ENCODE measurements at regions not wholly inside any gene's neighbourhood (a gene's known extent, or its start where the extent isn't known, plus 50 kb on each side); places are given as distances from the start of the nearest gene placed in this dataset.

- Histone ChIP-seq H3K27me3 (ENCODE audit: control insufficient read depth, insufficient read depth, low read length) (no peaks in the 10 kb centered on the region), H3K36me3 (ENCODE audit: control insufficient read depth, insufficient read depth, low read length) (no peaks in the 10 kb centered on the region), H3K27ac (ENCODE audit: low read length) (no peak overlapping the region), H3K4me3 (ENCODE audit: low read length) (no peak overlapping the region), H3K4me1 (ENCODE audit: control insufficient read depth, insufficient read depth, low read length) (no peaks in the 10 kb centered on the region), H3K9me3 (ENCODE audit: control insufficient read depth, insufficient read depth, low read length) (no peaks in the 10 kb centered on the region)
- TF ChIP-seq CTCF (IDR thresholded peaks at IDR 0.05) = no peak
- DNase-seq = no peak
- ATAC-seq = no peak
- peaks cover 0 to 4% of the 10 kb centered on the region in 2 donors for H3K4me1 Mint-ChIP-seq
- H3K9me3 Mint-ChIP-seq = no peaks in the 10 kb centered on the region
- no peak overlapping the region for H3K4me3 Mint-ChIP-seq
- H3K36me3 Mint-ChIP-seq = no peaks in the 10 kb centered on the region
- WGBS (ENCODE audit: insufficient coverage) = 84% methylated on average over 12 of the region's 12 CpGs
- intact Hi-C loops (cut with micrococcal nuclease) = loop anchor here (1.0 kb wide), 1 partner anchor 175 kb away; no protein-coding TSS in a partner anchor
- no peak overlapping the region for H3K27ac Mint-ChIP-seq
- peaks cover 8 to 10% of the 10 kb centered on the region in 2 donors for H3K27me3 Mint-ChIP-seq (ENCODE audit: low read depth in 2 of 2)
Measured at GRCh38 chr2:105544591-105545377, 145.9 kb upstream of the FHL2 start.

- H3K36me3 ChIP-seq (ENCODE audit: control insufficient read depth, insufficient read depth, low read length) = no peaks in the 10 kb centered on the region
- Mint-ChIP-seq H3K27ac (no peak overlapping the region), H3K9me3 (no peaks in the 10 kb centered on the region), H3K36me3 (no peaks in the 10 kb centered on the region), H3K4me1 (peaks cover 0 to 4% of the 10 kb centered on the region in 2 donors), H3K27me3 (ENCODE audit: low read depth in 2 of 2) (peaks cover 12 to 20% of the 10 kb centered on the region in 2 donors), H3K4me3 (no peak overlapping the region)
- DNase-seq = no peak
- no peak overlapping the region for H3K4me3 ChIP-seq (ENCODE audit: low read length)
- no peaks in the 10 kb centered on the region for H3K9me3 ChIP-seq (ENCODE audit: control insufficient read depth, insufficient read depth, low read length)
- H3K27me3 ChIP-seq (ENCODE audit: control insufficient read depth, insufficient read depth, low read length) = no peaks in the 10 kb centered on the region
- WGBS (ENCODE audit: insufficient coverage) = 82% methylated on average over 13 of the region's 13 CpGs
- TF ChIP-seq CTCF (IDR thresholded peaks at IDR 0.05) = no peak
- H3K27ac ChIP-seq (ENCODE audit: low read length) = no peak overlapping the region
- no peak for ATAC-seq
- intact Hi-C loops (cut with micrococcal nuclease) = no loop called here
- H3K4me1 ChIP-seq (ENCODE audit: control insufficient read depth, insufficient read depth, low read length) = no peaks in the 10 kb centered on the region
Measured at GRCh38 chr2:105541189-105542050, 142.6 kb upstream of the FHL2 start.

- H3K4me1 Mint-ChIP-seq = peaks cover 0 to 2% of the 10 kb centered on the region in 2 donors
- no peak for TF ChIP-seq CTCF (IDR thresholded peaks at IDR 0.05)
- Histone ChIP-seq H3K27ac (ENCODE audit: low read length) (no peak overlapping the region), H3K36me3 (ENCODE audit: control insufficient read depth, insufficient read depth, low read length) (no peaks in the 10 kb centered on the region), H3K9me3 (ENCODE audit: control insufficient read depth, insufficient read depth, low read length) (no peaks in the 10 kb centered on the region), H3K4me3 (ENCODE audit: low read length) (no peak overlapping the region), H3K27me3 (ENCODE audit: control insufficient read depth, insufficient read depth, low read length) (no peaks in the 10 kb centered on the region), H3K4me1 (ENCODE audit: control insufficient read depth, insufficient read depth, low read length) (no peaks in the 10 kb centered on the region)
- no peak overlapping the region for H3K4me3 Mint-ChIP-seq
- no peaks in the 10 kb centered on the region for H3K9me3 Mint-ChIP-seq
- H3K27ac Mint-ChIP-seq = no peak overlapping the region
- H3K36me3 Mint-ChIP-seq = no peaks in the 10 kb centered on the region
- intact Hi-C loops (cut with micrococcal nuclease) = no loop called here
- DNase-seq (no peak), ATAC-seq (no peak)
- H3K27me3 Mint-ChIP-seq (ENCODE audit: low read depth in 2 of 2) = peaks cover 10 to 17% of the 10 kb centered on the region in 2 donors
- WGBS (ENCODE audit: insufficient coverage) = 38% methylated on average over 1 of the region's 2 CpGs
Measured at GRCh38 chr2:105540642-105541041, 141.8 kb upstream of the FHL2 start.
